ENCODE measurements at regions not wholly inside any gene's neighbourhood (a gene's known extent, or its start where the extent isn't known, plus 50 kb on each side); places are given as distances from the start of the nearest gene placed in this dataset.
A peak's percentile ranks its signal among the peaks of the same experiment; 100 is the strongest.

GRCh38 chr6:134442073-134442472 lies 124.2 kb upstream of the SGK1 start:
- TF ChIP-seq, protein P1, sequence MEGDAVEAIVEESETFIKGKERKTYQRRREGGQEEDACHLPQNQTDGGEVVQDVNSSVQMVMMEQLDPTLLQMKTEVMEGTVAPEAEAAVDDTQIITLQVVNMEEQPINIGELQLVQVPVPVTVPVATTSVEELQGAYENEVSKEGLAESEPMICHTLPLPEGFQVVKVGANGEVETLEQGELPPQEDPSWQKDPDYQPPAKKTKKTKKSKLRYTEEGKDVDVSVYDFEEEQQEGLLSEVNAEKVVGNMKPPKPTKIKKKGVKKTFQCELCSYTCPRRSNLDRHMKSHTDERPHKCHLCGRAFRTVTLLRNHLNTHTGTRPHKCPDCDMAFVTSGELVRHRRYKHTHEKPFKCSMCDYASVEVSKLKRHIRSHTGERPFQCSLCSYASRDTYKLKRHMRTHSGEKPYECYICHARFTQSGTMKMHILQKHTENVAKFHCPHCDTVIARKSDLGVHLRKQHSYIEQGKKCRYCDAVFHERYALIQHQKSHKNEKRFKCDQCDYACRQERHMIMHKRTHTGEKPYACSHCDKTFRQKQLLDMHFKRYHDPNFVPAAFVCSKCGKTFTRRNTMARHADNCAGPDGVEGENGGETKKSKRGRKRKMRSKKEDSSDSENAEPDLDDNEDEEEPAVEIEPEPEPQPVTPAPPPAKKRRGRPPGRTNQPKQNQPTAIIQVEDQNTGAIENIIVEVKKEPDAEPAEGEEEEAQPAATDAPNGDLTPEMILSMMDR (conservative IDR thresholded peaks at IDR 0.05; ENCODE audit: low read depth, low read length) = no peak
- no peak overlapping the region for H3K4me3 ChIP-seq (ENCODE audit: low read length)
- DNase-seq (ENCODE audit: low read depth) = no peak

GRCh38 chr6:134438837-134439236 lies 120.9 kb upstream of the SGK1 start:
- DNase-seq (ENCODE audit: low read depth) = no peak
- H3K4me3 ChIP-seq (ENCODE audit: low read length) = no peak overlapping the region
- TF ChIP-seq, protein P1 (conservative IDR thresholded peaks at IDR 0.05; ENCODE audit: low read depth, low read length) = no peak

- DNase-seq (ENCODE audit: low read depth) = no peak
Observed at GRCh38 chr6:134437376-134437775, 119.5 kb upstream of the SGK1 start.

DNA sequence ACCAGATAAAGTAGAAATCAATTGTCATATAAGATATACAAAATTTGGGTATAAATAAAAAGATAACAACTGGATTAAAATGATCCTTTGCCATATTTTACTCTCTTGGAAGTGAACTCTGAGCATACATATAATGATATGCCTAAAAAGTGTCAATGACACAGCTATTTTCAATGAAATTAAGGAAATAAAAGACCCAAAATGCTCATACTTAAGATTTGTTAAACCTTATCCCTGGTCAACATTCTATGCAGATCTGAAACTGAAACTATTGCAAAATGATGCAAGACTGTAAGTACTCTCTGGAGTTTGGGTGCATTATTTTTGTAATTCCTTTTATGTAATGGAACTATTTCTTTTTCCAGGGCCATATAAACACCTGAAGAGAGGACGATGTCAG lies 119.0 kb upstream of the SGK1 start:
- no peak overlapping the region for H3K4me3 ChIP-seq (ENCODE audit: low read length)
- no peak for DNase-seq (ENCODE audit: low read depth)
- TF ChIP-seq, protein P1 (conservative IDR thresholded peaks at IDR 0.05; ENCODE audit: low read depth, low read length) = no peak

More at GRCh38 chr6:134437376-134437775, 119.5 kb upstream of the SGK1 start:
- TF ChIP-seq, protein P1 (conservative IDR thresholded peaks at IDR 0.05; ENCODE audit: low read depth, low read length) = no peak
- H3K4me3 ChIP-seq (ENCODE audit: low read length) = no peak overlapping the region

DNA sequence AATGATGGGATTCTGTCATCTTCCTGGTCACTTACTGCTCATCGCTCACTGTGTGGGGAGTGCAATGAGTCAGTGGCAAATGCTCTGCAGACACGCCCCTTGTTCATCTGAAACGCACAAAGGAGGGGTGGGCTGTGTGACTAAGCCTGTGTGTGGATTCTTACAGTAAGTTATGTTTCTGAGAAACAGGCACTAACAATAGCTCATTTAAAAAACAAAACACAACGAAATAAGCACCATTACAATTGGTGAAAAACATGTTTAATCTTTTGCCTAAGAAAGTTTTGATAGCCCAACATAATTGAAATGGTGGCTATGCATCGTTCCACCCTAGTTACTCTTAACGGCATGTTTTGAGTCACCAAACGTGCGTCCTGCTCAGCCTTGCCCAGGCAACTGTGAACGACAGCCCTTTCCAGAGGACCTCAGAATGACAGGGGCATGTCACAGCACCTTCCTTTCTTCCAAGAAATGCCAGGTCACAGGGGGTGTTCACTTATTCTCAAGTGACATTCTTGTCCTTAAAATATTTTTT lies 118.4 kb upstream of the SGK1 start:
- peak overlapping the region; percentile 12 for H3K4me3 ChIP-seq (ENCODE audit: low read length)
- peak; percentile 81 for DNase-seq (ENCODE audit: low read depth)
- TF ChIP-seq, protein P1 (conservative IDR thresholded peaks at IDR 0.05; ENCODE audit: low read depth, low read length) = no peak

GRCh38 chr6:134435814-134436280 lies 117.9 kb upstream of the SGK1 start:
- no peak for DNase-seq (ENCODE audit: low read depth)
- no peak overlapping the region for H3K4me3 ChIP-seq (ENCODE audit: low read length)
- TF ChIP-seq, protein P1 (conservative IDR thresholded peaks at IDR 0.05; ENCODE audit: low read depth, low read length) = no peak

Data from retinal pigment epithelial cell (primary cell).